ENCODE measurements at regions not wholly inside any gene's neighbourhood (a gene's known extent, or its start where the extent isn't known, plus 50 kb on each side); places are given as distances from the start of the nearest gene placed in this dataset.

DNA sequence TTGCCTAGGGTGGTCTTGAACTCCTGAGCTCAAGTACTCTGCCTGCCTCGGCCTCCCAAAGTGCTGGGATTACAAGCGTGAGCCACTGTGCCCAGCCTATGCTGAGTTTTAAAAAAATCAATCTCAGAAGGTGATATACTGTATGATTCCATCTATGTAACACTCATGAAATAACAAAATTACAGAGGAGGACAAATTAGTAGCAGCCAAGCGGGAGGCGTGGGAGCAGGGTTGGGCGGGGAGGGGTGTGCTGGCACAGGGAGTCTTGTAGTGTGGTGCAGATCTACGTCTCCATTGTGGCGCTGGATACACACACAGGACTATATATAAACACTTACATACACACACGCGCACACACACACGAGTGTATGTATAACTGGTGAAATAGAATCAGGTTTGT lies 80.6 kb upstream of the LINGO1 start:
- no peak for DNase-seq (ENCODE audit: low read depth in 2 of 2)

GRCh38 chr15:77712438-77712837 lies 79.7 kb upstream of the LINGO1 start:
- no peak for DNase-seq (ENCODE audit: low read depth in 2 of 2)

GRCh38 chr15:77710637-77711036 lies 77.9 kb upstream of the LINGO1 start:
- DNase-seq (ENCODE audit: low read depth in 2 of 2): no peak

- DNase-seq (ENCODE audit: low read depth in 2 of 2): no peak
These were observed 77.5 kb upstream of the LINGO1 start for GRCh38 chr15:77710206-77710605.

DNA sequence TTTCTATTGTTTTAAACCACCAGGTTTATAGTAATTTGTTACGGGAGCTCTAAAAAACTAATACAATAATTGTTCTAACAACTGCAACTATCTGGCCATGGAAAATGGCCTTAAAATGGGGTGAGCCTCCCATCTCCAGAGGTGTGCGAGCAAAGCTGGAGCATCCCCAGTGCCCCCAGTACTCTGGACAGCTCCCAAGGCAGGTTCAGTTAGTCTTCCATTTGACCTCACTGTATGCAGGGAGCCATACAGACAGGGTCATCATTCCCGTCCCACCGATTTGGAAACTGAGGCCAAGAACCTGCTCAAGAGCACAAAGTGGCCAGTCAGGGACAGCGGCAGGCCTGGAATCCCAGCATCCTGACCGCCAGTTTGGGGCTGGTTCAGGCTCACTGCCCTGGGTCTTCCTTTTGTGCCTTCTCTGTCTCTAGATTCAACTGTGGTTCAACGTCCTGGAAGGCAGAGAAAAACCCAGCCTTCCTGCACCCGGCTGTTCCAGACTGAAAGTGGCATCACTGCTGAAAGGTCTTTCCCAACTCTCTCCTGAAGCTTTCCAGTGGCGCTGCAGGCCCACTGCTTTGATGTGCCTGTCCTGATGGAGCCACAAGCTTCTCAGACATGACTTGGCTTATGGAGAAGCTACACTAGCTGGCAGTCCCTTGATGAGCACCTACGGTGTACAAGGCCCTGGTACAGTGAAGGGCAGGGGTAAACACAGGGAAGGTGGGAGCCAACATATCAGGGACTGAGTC lies 76.6 kb upstream of the LINGO1 start:
- DNase-seq (ENCODE audit: low read depth in 2 of 2): no peak

DNA sequence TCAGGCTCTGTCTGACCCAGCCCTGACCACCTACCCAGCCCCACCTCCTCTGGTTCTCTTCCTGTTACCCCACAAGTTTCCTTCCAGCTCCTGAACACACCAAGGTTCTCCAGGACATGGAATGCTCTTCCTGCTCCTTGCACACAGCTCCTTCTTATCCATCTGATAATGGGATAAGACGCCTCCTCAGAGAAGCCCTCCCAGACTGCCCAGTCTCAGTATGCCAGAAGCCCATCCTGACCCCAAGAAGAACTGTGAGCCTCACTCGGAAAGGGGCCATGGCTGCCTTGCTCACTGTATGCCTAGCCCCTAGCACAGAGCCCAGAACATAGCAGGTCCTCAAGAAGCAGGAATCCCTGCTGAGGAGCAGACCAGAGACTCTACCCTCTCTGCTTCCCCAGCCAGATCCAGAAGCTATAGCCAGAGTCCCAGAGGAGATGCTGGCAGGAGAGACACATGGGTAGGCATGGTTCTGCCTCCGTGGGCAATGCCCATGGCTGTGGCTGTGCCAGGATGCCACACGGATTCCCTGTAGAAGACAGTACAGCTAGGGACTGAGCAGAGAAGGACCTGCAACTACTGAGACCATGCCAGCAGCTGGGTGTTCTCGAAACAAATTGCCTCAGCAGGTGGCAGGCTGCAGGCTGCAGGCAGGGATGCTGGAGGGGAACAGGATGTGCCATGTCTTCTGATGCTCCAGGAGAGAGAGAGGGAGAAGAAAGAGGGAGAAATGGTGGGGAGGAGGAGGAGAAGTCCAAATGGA lies 74.0 kb upstream of the LINGO1 start:
- DNase-seq (ENCODE audit: low read depth in 2 of 2): no peak

DNA sequence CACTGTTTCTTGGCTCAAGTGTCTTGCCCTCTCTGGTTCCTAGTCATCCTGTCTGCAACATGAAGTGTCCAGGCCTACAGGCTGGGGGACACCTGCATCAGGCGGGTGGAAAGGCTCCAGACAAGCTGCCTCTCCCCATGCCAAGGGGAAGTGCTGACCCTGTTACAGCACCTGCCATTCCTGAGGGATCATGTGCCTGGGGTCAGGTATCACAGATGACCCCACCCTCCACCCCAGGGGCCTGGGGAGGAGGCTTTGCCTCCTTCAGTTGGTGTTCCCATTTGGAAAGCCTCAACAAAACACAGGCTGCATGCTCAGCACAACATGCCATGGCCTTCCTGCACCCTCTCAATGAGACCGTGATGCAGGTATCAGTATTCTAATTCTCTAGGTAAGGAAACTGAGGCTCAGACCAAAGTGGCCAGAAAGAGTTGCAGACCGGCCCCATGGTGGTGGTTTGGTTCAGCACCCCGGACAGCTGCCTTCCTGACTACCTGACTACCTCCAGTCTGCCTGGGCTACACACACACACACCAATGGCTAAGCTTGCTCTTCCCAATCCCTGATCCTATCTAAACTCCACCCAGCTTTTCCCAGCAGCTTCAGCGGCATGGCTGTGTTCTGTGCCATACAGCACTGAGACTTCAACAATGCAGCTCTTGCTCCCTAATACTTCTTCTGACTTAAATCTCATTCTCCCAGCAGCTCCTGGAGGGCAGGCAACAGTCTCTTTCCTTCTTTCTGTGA lies 69.7 kb upstream of the LINGO1 start:
- DNase-seq (ENCODE audit: low read depth in 2 of 2): no peak

DNA sequence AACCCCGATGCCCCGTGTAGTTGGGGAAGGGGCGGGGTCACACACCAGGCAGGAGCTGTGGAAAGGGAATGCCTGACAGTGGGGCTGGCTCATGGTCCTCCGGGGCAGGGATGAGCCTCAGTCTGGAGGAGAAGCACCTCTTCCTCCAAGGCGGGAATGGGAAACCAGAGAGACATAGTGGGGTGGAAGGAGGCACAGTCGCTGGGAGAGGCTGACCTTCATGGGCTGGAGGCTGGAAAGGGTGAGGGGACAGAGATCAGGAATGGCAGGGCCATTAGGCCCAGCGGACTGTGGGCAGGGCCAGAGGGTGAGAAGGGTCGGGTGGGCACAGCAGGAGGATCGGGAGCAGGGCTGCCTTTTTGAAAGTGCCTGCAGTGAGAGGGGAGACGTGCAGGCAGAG lies 65.8 kb upstream of the LINGO1 start:
- DNase-seq (ENCODE audit: low read depth in 2 of 2): no peak

DNA sequence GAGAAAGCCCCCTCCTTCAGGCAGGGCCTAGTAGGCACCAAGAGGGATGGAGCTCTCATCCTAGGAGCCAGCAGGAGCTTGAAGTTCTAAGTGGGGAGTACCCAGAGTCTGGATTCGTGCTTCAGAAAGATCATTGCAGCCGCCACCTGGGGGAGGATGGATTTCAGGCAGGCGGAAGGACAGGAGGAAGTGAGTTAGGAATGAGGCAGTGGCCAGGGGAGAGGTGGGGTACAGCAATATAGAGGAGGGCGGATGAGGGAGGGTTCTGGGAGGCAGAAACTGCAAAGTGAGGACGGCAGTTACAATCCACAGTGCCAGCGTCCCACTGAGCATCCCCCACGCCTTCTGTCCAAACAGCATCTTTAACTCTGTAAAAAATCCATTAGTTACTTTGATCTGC lies 65.2 kb upstream of the LINGO1 start:
- no peak for DNase-seq (ENCODE audit: low read depth in 2 of 2)

GRCh38 chr15:77696871-77697270 lies 64.2 kb upstream of the LINGO1 start:
- no peak for DNase-seq (ENCODE audit: low read depth in 2 of 2)

- DNase-seq (ENCODE audit: low read depth in 2 of 2): no peak
These were observed 63.4 kb upstream of the LINGO1 start for GRCh38 chr15:77695961-77696582.

- DNase-seq (ENCODE audit: low read depth in 2 of 2): no peak
These were observed 62.8 kb upstream of the LINGO1 start for GRCh38 chr15:77695548-77695947.

- no peak for DNase-seq (ENCODE audit: low read depth in 2 of 2)
These were observed 60.9 kb upstream of the LINGO1 start for GRCh38 chr15:77693576-77693975.

- no peak for DNase-seq (ENCODE audit: low read depth in 2 of 2)
These were observed 59.9 kb upstream of the LINGO1 start for GRCh38 chr15:77692614-77693013.

- no peak for DNase-seq (ENCODE audit: low read depth in 2 of 2)
These were observed 58.9 kb upstream of the LINGO1 start for GRCh38 chr15:77691607-77692006.

DNA sequence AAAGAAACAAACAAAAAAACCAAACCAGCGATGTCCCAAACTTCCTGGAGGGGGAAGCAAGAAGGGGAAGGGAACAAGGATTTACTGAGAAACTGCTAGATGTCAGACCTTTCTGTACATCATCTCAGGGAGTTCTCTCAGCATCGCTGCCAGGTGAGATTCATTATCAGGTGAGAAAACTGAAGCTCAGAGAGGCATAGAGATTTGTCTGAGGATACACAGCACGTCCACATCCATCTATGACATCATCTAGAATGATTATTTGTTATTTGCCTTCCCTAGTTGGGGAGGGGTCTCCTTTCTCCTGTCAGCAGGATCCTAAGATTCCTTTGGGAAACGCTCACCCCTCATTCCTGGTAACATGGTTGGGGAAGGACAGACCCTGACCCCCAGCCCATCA lies 57.1 kb upstream of the LINGO1 start:
- DNase-seq (ENCODE audit: low read depth in 2 of 2): no peak

DNA sequence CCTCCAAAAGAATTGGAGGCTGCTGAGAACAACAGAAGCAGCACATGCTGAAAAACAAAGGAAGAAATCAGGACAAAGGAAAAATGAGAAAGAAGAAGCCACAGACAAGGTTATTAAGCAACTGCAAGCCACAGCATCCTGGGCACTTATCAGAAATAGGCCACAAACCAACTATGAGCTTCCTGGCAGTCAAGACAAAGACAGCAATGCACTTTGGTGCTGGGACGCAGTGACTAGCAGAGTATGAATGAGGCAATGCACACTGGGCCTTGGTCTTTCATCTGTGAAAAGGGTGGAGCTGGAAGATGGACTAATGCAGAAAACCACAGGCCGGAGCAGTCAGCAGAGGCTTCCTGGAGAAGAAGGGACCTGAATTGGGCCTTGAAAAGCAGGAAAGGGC lies 56.0 kb upstream of the LINGO1 start:
- DNase-seq (ENCODE audit: low read depth in 2 of 2): no peak

- DNase-seq (ENCODE audit: low read depth in 2 of 2): no peak
These were observed 55.6 kb upstream of the LINGO1 start for GRCh38 chr15:77688266-77688665.

DNA sequence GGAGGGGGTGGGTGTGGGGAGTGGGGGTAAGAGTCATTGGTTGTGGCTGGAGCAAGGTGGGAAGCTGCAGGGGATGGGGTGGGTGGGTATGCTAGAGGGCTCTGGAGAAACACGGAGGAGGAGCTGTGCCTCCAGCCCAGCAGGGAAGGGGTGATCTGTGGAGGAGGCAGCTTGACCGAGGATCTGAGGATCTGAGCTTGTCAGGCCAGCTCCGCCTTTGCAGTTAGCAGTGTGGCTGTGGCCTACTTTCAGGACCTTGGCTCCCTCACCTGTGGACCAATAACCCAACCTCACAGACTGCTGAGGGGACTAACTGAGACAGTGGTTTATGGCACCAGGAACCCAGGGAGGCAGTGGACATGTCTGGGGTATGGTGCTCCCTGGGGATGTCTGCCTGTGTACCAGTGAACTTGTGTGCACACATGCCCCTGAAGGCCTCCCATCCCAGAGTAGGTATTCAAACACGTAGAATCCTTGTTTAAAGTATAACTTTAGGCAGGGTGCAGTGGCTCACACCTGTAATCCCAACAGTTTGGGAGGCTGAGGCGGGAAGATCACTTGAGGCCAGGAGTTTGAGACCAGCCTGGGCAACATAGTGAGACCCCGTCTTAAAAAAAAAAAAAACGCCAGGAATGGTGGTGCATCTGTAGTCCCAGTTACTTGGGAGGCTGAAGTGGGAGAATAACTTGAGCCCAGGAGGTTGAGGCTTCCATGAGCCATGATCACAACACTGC lies 52.5 kb upstream of the LINGO1 start:
- no peak for DNase-seq (ENCODE audit: low read depth in 2 of 2)

DNA sequence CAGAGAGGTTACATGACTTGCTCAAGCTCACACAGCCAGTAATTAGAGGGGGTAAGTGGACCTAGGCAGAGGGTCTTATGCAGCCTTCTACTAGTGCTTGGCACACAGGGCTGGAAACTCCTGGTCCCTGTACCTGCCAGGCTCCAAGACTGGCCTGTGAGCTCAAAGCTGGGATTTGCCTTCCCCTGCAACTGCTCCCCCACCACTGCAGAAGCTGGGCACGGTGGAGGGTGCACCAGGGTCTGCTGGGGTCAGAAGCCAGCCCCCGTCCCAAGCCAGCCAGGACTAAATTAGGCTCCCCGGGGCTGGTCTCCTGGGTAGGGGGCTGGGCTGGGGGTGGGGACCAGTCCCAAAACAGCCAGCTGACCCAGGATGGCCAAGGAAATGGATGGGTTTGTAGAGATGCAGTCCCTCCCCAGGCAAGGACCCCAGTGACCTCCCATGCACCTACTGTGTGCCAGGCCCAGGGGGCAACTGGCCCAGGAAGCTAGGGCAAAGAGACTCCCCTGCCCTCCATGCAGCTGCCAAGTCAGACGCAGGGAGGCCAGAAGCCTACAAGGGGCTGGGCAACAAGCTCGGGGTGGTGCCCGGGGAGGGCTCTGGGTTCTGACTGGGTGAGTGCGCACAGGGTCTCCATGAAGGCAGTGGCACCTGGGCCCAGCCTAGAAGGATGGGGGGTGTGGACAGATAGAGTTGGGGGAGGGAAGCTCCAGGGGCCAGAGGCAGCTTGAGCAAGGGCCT lies 51.8 kb upstream of the LINGO1 start:
- DNase-seq (ENCODE audit: low read depth in 2 of 2): no peak

DNA sequence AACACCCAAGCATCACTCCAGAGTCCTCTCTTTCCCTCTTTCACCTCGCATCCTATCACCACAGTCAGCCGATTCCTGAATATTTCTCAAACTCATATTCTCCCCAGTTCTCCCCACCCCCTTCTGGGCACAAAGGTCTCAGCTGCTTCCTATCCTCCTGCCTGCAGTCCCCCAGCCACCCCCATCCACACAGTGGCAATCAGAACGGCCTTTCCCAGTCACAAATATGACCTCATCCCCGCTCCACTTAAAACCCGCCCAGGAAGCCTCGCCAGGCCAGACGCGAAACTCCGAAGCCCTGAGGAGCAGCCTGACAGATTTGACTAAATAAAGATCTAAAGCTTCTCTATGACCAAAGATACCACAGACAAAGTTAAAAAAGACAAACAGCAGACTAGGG lies 49.9 kb upstream of the LINGO1 start:
- DNase-seq (ENCODE audit: low read depth in 2 of 2): no peak

All from stimulated activated CD8-positive, alpha-beta memory T cell treated with anti-CD3 and anti-CD28 coated beads, Interleukin-2, amount 100 ng/mL, for 48 hours (primary cell).